IMR-90 (cell line): ENCODE measurements at regions not wholly inside any gene's neighbourhood (a gene's known extent, or its start where the extent isn't known, plus 50 kb on each side); places are given as distances from the start of the nearest gene placed in this dataset.

Experiments
- ATAC-seq: fragments of 200-7000 bp; cut with Tn5 transposase; 2 replicates; pipeline ENCODE4 v1.9.1; 2020; ENCODE audit warnings: low read depth, mild to moderate bottlenecking, moderate library complexity
- BruUV-seq: library from RNA; stranded (reverse); fragments of 400-500 nt; replicated peaks from 2 replicates; lab custom pipeline; 2021; lab: Mats Ljungman, UMichigan
- CTCF ChIA-PET: fragments of 300-600 bp; formaldehyde crosslinking; extraction: SDS; loops from one replicate; lab custom pipeline; 2021; ENCODE audit warnings: antibody characterized with exemption; lab: Yijun Ruan, JAX
- POLR2A ChIA-PET: fragments of 300-600 bp; sonication (Branson Sonifier 250); formaldehyde crosslinking; loops from one replicate; lab custom pipeline; 2022; ENCODE audit warnings: antibody characterized with exemption; ENCODE audit not compliant: unreplicated experiment; lab: Charles Lee
- DNase-seq: peaks from one replicate; pipeline ENCODE4 v3.0.0; 2013
- H2AFZ ChIP-seq: replicated peaks from 2 replicates; pipeline ENCODE3; 2013; ENCODE audit warnings: low read length, mild to moderate bottlenecking; ENCODE audit not compliant: poor library complexity
- H2AK5ac ChIP-seq: 2 replicates; pipeline ENCODE4 v1.6.1; 2013; ENCODE audit warnings: low read depth, low read length, inconsistent platforms
- H2AK9ac ChIP-seq: replicated peaks from 2 replicates; pipeline ENCODE3; 2013; ENCODE audit warnings: mild to moderate bottlenecking, low read depth, low read length, moderate library complexity; ENCODE audit not compliant: poor library complexity
- H2BK120ac ChIP-seq: 2 replicates; pipeline ENCODE4 v1.6.1; 2013; ENCODE audit warnings: low read depth, low read length, inconsistent platforms
- H2BK15ac ChIP-seq: 3 replicates; pipeline ENCODE4 v1.6.1; 2013; ENCODE audit warnings: low read depth, low read length, inconsistent platforms
- H2BK20ac ChIP-seq: 2 replicates; pipeline ENCODE4 v1.6.1; 2013; ENCODE audit warnings: low read depth, mild to moderate bottlenecking, inconsistent platforms, low read length, moderate library complexity
- H2BK5ac ChIP-seq: 2 replicates; pipeline ENCODE4 v1.6.1; 2013; ENCODE audit warnings: mild to moderate bottlenecking, low read depth, low read length, inconsistent platforms; ENCODE audit not compliant: poor library complexity, severe bottlenecking
- H3K14ac ChIP-seq: replicated peaks from 2 replicates; pipeline ENCODE4 v1.6.1; 2013; ENCODE audit warnings: low read depth, low read length, inconsistent platforms
- H3K18ac ChIP-seq: 2 replicates; pipeline ENCODE4 v1.6.1; 2013; ENCODE audit warnings: low read depth, low read length, control low read depth
- H3K23ac ChIP-seq: 2 replicates; pipeline ENCODE4 v1.6.1; 2013; ENCODE audit warnings: low read depth, low read length, inconsistent platforms
- H3K27ac ChIP-seq: 2 replicates; pipeline ENCODE4 v1.5.1; 2013; ENCODE audit warnings: mild to moderate bottlenecking, control low read depth, low read length; ENCODE audit not compliant: insufficient read depth
- H3K27me3 ChIP-seq: 2 replicates; pipeline ENCODE4 v1.6.1; 2013; ENCODE audit warnings: low read length; ENCODE audit not compliant: control insufficient read depth, insufficient read depth
- H3K36me3 ChIP-seq: 2 replicates; pipeline ENCODE4 v1.6.1; 2013; ENCODE audit warnings: low read length, mixed read lengths; ENCODE audit not compliant: control insufficient read depth, insufficient read depth
- H3K4ac ChIP-seq: 2 replicates; pipeline ENCODE4 v1.6.1; 2013; ENCODE audit warnings: low read depth, low read length, inconsistent platforms
- H3K4me1 ChIP-seq: 2 replicates; pipeline ENCODE4 v1.6.1; 2013; ENCODE audit warnings: low read length, mixed read lengths; ENCODE audit not compliant: control insufficient read depth, insufficient read depth
- H3K4me2 ChIP-seq: 2 replicates; pipeline ENCODE4 v1.6.1; 2013; ENCODE audit warnings: low read depth, mild to moderate bottlenecking, control low read depth, low read length, moderate library complexity
- H3K4me3 ChIP-seq: 2 replicates; pipeline ENCODE4 v1.5.1; 2013; ENCODE audit warnings: low read depth, mild to moderate bottlenecking, control low read depth, low read length, moderate library complexity; ENCODE audit not compliant: insufficient read depth
- H3K56ac ChIP-seq: 2 replicates; pipeline ENCODE4 v1.6.1; 2013; ENCODE audit warnings: low read length, inconsistent platforms; ENCODE audit not compliant: insufficient read depth; ENCODE audit errors: extremely low read depth
- H3K79me1 ChIP-seq, 2 experiments: 2 replicates each; pipeline ENCODE4 v1.6.1; 2013; ENCODE audit warnings: low read length in 2 of 2, inconsistent platforms in 1 of 2, low read depth in 1 of 2
- H3K9ac ChIP-seq: 2 replicates; pipeline ENCODE4 v1.6.1; 2013; ENCODE audit warnings: low read depth, low read length, control low read depth
- H3K9me1 ChIP-seq: 2 replicates; pipeline ENCODE4 v1.6.1; 2013; ENCODE audit warnings: low read length, inconsistent platforms; ENCODE audit not compliant: insufficient read depth
- H3K9me3 ChIP-seq: 2 replicates; pipeline ENCODE4 v1.6.1; 2013; ENCODE audit warnings: low read length; ENCODE audit not compliant: control insufficient read depth, insufficient read depth
- H4K20me1 ChIP-seq: 2 replicates; pipeline ENCODE4 v1.6.1; 2013; ENCODE audit warnings: low read length, inconsistent platforms; ENCODE audit not compliant: insufficient read depth
- H4K5ac ChIP-seq: 2 replicates; pipeline ENCODE4 v1.6.1; 2013; ENCODE audit warnings: mild to moderate bottlenecking, low read depth, low read length, control low read depth
- H4K8ac ChIP-seq, 2 experiments: 2 replicates each; pipeline ENCODE4 v1.6.1; 2013; ENCODE audit warnings: low read depth in 2 of 2, low read length in 2 of 2, control low read depth in 1 of 2, inconsistent platforms in 1 of 2
- H4K91ac ChIP-seq: 2 replicates; pipeline ENCODE4 v1.6.1; 2013; ENCODE audit warnings: low read depth, low read length, inconsistent platforms; ENCODE audit not compliant: insufficient read depth
- BHLHE40 ChIP-seq: fragments of 150-350 bp; IDR thresholded peaks from 2 replicates; pipeline ENCODE4 v1.6.1; 2016; ENCODE audit warnings: mild to moderate bottlenecking, low read depth, low read length
- CHD1 ChIP-seq: IDR thresholded peaks from 2 replicates; pipeline ENCODE4 v1.6.1; 2012; ENCODE audit warnings: low read depth, low read length, improper control_type of control experiment
- FOS ChIP-seq: fragments of 150-350 bp; IDR thresholded peaks from 2 replicates; pipeline ENCODE4 v1.6.1; 2016; ENCODE audit warnings: low read depth, low read length
- MAFK ChIP-seq: IDR thresholded peaks from 2 replicates; pipeline ENCODE4 v1.6.1; 2012; ENCODE audit warnings: low read depth, low read length, improper control_type of control experiment
- MAZ ChIP-seq: IDR thresholded peaks from 2 replicates; pipeline ENCODE4 v1.6.1; 2012; ENCODE audit warnings: low read depth, mild to moderate bottlenecking, low read length, improper control_type of control experiment, moderate library complexity, borderline replicate concordance
- MXI1 ChIP-seq: IDR thresholded peaks from 2 replicates; pipeline ENCODE4 v1.6.1; 2012; ENCODE audit warnings: low read depth, mild to moderate bottlenecking, low read length, moderate library complexity, borderline replicate concordance
- NFE2L2 ChIP-seq: fragments of 150-350 bp; IDR thresholded peaks from 2 replicates; pipeline ENCODE4 v1.6.1; 2016; ENCODE audit warnings: low read depth, mild to moderate bottlenecking, low read length
- RCOR1 ChIP-seq: IDR thresholded peaks from 2 replicates; pipeline ENCODE4 v1.6.1; 2012; ENCODE audit warnings: mild to moderate bottlenecking, low read length, improper control_type of control experiment; ENCODE audit not compliant: insufficient replicate concordance
- RFX5 ChIP-seq: IDR thresholded peaks from 2 replicates; pipeline ENCODE4 v1.8.0; 2012; ENCODE audit warnings: low read depth, mild to moderate bottlenecking, low read length, moderate library complexity
- SMC3 ChIP-seq: fragments of 150-350 bp; IDR thresholded peaks from 2 replicates; pipeline ENCODE4 v1.6.1; 2016; ENCODE audit warnings: low read depth, mild to moderate bottlenecking, antibody characterized with exemption, low read length, moderate library complexity
- WGBS, 2 experiments: methylation state at CpG; one replicate each; pipeline versions ENCODE4 v1.1.5 to v1.1.7; 2013; ENCODE audit warnings: missing lambda C conversion rate in 2 of 2; ENCODE audit not compliant: insufficient read length in 1 of 2; ENCODE audit errors: extremely low coverage in 2 of 2; 5-methylcytosine and 5-hydroxymethylcytosine counted together
- dilution Hi-C: fragments of 300-500 bp; cut with HindIII; formaldehyde crosslinking; loops from one replicate; pipeline ENCODE4 v1.14.3; 2018; ENCODE audit warnings: low sequenced_read_pairs; ENCODE audit not compliant: unreplicated experiment
- in situ Hi-C: fragments of 300-500 bp; cut with MboI; formaldehyde crosslinking; loops from 3 replicates; pipeline ENCODE4 v1.14.3; 2019; ENCODE audit warnings: low sequenced_read_pairs, inconsistent platforms, mixed read lengths
- intact Hi-C: fragments of 100-400 bp; cut with micrococcal nuclease; formaldehyde crosslinking; loops from 2 replicates; pipeline ENCODE4 v1.10.0; 2022
- TF ChIP-seq, protein P1 (sequence below): conservative IDR thresholded peaks from 2 replicates; pipeline ENCODE4 v1.5.1; 2012; ENCODE audit warnings: mild to moderate bottlenecking, low read depth, low read length, improper control_type of control experiment
- TF ChIP-seq, protein P2 (sequence below): fragments of 150-350 bp; IDR thresholded peaks from 2 replicates; pipeline ENCODE4 v1.6.1; 2017; ENCODE audit warnings: mild to moderate bottlenecking, antibody characterized with exemption, low read length, low read depth

- H3K36me3 ChIP-seq = no peaks in the 10 kb centered on the region
- no peak overlapping the region for H3K23ac ChIP-seq
- no peak overlapping the region for H3K4ac ChIP-seq
- H3K27me3 ChIP-seq = no peaks in the 10 kb centered on the region
- no peaks in the 10 kb centered on the region for H3K79me1 ChIP-seq
- no peak overlapping the region for H3K14ac ChIP-seq
- dilution Hi-C loops (no loop called here), in situ Hi-C loops (no loop called here), intact Hi-C loops (no loop called here)
- H3K4me3 ChIP-seq = no peak overlapping the region
- CTCF ChIA-PET = interaction anchor here (0.6 to 0.8 kb wide), 2 partner anchors 10 to 159 kb away, joined by 3 read pairs; no protein-coding TSS in a partner anchor
- no peak overlapping the region for H2BK5ac ChIP-seq
- no peak overlapping the region for H3K27ac ChIP-seq
- no peak overlapping the region for H2AFZ ChIP-seq
- peaks cover 1% of the 10 kb centered on the region for H3K9me3 ChIP-seq
- H2BK20ac ChIP-seq = no peak overlapping the region
- no TSS peak for BruUV-seq
- H2AK9ac ChIP-seq = no peak overlapping the region
- H4K5ac ChIP-seq = no peak overlapping the region
- H3K9ac ChIP-seq = no peak overlapping the region
- no peaks in the 10 kb centered on the region for H3K4me1 ChIP-seq
- TF ChIP-seq FOS (no peak), BHLHE40 (no peak), MAFK (no peak), NFE2L2 (no peak), RCOR1 (no peak), MXI1 (no peak), SMC3 (no peak), CHD1 (no peak), MAZ (no peak), RFX5 (no peak)
- TF ChIP-seq, protein P1, sequence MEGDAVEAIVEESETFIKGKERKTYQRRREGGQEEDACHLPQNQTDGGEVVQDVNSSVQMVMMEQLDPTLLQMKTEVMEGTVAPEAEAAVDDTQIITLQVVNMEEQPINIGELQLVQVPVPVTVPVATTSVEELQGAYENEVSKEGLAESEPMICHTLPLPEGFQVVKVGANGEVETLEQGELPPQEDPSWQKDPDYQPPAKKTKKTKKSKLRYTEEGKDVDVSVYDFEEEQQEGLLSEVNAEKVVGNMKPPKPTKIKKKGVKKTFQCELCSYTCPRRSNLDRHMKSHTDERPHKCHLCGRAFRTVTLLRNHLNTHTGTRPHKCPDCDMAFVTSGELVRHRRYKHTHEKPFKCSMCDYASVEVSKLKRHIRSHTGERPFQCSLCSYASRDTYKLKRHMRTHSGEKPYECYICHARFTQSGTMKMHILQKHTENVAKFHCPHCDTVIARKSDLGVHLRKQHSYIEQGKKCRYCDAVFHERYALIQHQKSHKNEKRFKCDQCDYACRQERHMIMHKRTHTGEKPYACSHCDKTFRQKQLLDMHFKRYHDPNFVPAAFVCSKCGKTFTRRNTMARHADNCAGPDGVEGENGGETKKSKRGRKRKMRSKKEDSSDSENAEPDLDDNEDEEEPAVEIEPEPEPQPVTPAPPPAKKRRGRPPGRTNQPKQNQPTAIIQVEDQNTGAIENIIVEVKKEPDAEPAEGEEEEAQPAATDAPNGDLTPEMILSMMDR = no peak
- TF ChIP-seq, protein P2, sequence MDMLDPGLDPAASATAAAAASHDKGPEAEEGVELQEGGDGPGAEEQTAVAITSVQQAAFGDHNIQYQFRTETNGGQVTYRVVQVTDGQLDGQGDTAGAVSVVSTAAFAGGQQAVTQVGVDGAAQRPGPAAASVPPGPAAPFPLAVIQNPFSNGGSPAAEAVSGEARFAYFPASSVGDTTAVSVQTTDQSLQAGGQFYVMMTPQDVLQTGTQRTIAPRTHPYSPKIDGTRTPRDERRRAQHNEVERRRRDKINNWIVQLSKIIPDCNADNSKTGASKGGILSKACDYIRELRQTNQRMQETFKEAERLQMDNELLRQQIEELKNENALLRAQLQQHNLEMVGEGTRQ = no peak
- no peaks in the 10 kb centered on the region for H3K9me1 ChIP-seq
- H3K4me2 ChIP-seq = no peak overlapping the region
- no peak overlapping the region for H4K91ac ChIP-seq
- POLR2A ChIA-PET = no interaction called here
- no peak overlapping the region for H3K18ac ChIP-seq
- ATAC-seq (no peak), DNase-seq (no peak)
- H4K8ac ChIP-seq = no peak overlapping the region
- H2BK120ac ChIP-seq = no peak overlapping the region
- no peak overlapping the region for H2AK5ac ChIP-seq
- WGBS, 2 experiments = no CpG with 5 or more reads among the region's 3 CpGs
- no peak overlapping the region for H3K56ac ChIP-seq
- no peak overlapping the region for H2BK15ac ChIP-seq
- H4K20me1 ChIP-seq = no peaks in the 10 kb centered on the region
Observed at GRCh38 chr21:18144339-18144738, 100.3 kb upstream of the CHODL start.
